Small intestine (tissue), 7 donors: ENCODE measurements at regions not wholly inside any gene's neighbourhood (a gene's known extent, or its start where the extent isn't known, plus 50 kb on each side); places are given as distances from the start of the nearest gene placed in this dataset.

ENCODE experiments used
- DNase-seq, 2 donors: peaks; one replicate each; pipeline versions ENCODE4 v3.0.0 to v3.0.0-alpha.2; 2013
- FAIRE-seq: peaks from 2 replicates; lab custom pipeline; 2012; peaks lifted over from hg19 to GRCh38; lab: Jason Lieb, UNC
- H3K27ac ChIP-seq, 3 donors: one replicate each; pipeline ENCODE4 v1.5.1; 2013; ENCODE audit warnings: low read length in 2 of 3, mild to moderate bottlenecking in 2 of 3, control low read depth in 1 of 3, inconsistent platforms in 1 of 3, low read depth in 1 of 3, moderate library complexity in 1 of 3
- H3K27me3 ChIP-seq, 3 donors: one replicate each; pipeline ENCODE4 v1.6.1; 2013; ENCODE audit warnings: low read length in 3 of 3, inconsistent platforms in 1 of 3; ENCODE audit not compliant: control insufficient read depth in 3 of 3, insufficient read depth in 3 of 3
- H3K36me3 ChIP-seq, 3 donors: one replicate each; pipeline ENCODE4 v1.6.1; 2013; ENCODE audit warnings: low read length in 3 of 3, inconsistent platforms in 1 of 3, low read depth in 1 of 3, mild to moderate bottlenecking in 1 of 3, moderate library complexity in 1 of 3; ENCODE audit not compliant: control insufficient read depth in 3 of 3, insufficient read depth in 2 of 3
- H3K4me1 ChIP-seq, 3 donors: one replicate each; pipeline ENCODE4 v1.6.1; 2013; ENCODE audit warnings: low read length in 2 of 3, inconsistent platforms in 1 of 3, low read depth in 1 of 3, mild to moderate bottlenecking in 1 of 3, moderate library complexity in 1 of 3; ENCODE audit not compliant: control insufficient read depth in 3 of 3, insufficient read depth in 2 of 3
- H3K4me3 ChIP-seq, 3 donors: one replicate each; pipeline ENCODE4 v1.5.1; 2013; ENCODE audit warnings: low read length in 3 of 3, control low read depth in 1 of 3, inconsistent platforms in 1 of 3, low read depth in 1 of 3, mild to moderate bottlenecking in 1 of 3, moderate library complexity in 1 of 3
- H3K9me3 ChIP-seq, 2 donors: one replicate each; pipeline ENCODE4 v1.6.1; 2013; ENCODE audit warnings: low read depth in 1 of 2, low read length in 1 of 2; ENCODE audit not compliant: control insufficient read depth in 2 of 2, insufficient read depth in 1 of 2
- WGBS, 3 donors: extraction: QIAGEN DNeasy Blood & Tissue Kit; methylation state at CpG; one replicate each; pipeline ENCODE4 v1.1.7; 2013; 5-methylcytosine and 5-hydroxymethylcytosine counted together
- donor health status: healthy with polysubstance abuse.
- donor health status: control.
- donor health status: control.
- donor health status: Bipolar disorder and iron deficiency.
- donor health status: healthy.

DNA sequence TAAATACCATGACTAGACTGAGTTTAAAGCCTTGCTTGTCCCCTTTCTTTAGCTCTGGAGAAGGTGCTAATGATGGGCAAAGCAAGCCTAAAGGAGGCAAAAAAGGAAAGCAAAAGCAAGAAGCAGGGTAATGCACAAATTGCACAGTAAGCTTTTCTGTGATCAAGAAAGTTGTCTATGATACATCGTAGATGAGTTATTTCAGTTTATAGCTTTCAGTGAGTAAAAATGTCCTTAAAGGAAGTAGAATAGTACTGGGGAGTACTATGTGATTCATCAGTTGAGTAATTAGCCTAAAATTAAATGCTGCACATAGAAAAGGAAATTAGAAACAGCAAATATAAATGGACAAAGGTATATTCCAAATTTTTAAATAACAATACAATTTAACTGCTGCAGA, 50.2 kb upstream of the PDE5A start:
- Histone ChIP-seq H3K4me3 (no peak overlapping the region), H3K9me3 (no peaks in the 10 kb centered on the region), H3K36me3 (no peaks in the 10 kb centered on the region), H3K4me1 (peaks cover 0 to 2% (median 0%) of the 10 kb centered on the region in 3 donors), H3K27me3 (no peaks in the 10 kb centered on the region), H3K27ac (no peak overlapping the region)
- WGBS, 3 donors, result 32 to 34% (median 34%) methylated on average over 1 of the region's 1 CpG
- DNase-seq (no peak), FAIRE-seq (no peak)
